Lower lobe of right lung (tissue), 2 donors: ENCODE measurements at regions not wholly inside any gene's neighbourhood (a gene's known extent, or its start where the extent isn't known, plus 50 kb on each side); places are given as distances from the start of the nearest gene placed in this dataset.

Source experiments
- ATAC-seq, 2 donors: fragments of 200-7000 bp; cut with Tn5 transposase; one replicate each; pipeline ENCODE4 v1.9.1; 2020 to 2022; ENCODE audit warnings: mild to moderate bottlenecking in 2 of 2, moderate library complexity in 2 of 2
- DNase-seq: peaks from one replicate; pipeline ENCODE4 v3.0.0-alpha.2; 2020
- H3K27ac ChIP-seq: fragments of 200-600 bp; one replicate; pipeline ENCODE4 v1.8.0; 2022
- H3K27me3 ChIP-seq: fragments of 200-600 bp; one replicate; pipeline ENCODE4 v1.8.0; 2022; ENCODE audit warnings: low read depth
- H3K36me3 ChIP-seq: fragments of 200-600 bp; one replicate; pipeline ENCODE4 v1.8.0; 2022; ENCODE audit warnings: mild to moderate bottlenecking
- H3K4me1 ChIP-seq: fragments of 200-600 bp; one replicate; pipeline ENCODE4 v1.8.0; 2022
- H3K4me3 ChIP-seq: fragments of 200-600 bp; one replicate; pipeline ENCODE4 v1.8.0; 2022; ENCODE audit warnings: mild to moderate bottlenecking
- H3K9me3 ChIP-seq: fragments of 200-600 bp; one replicate; pipeline ENCODE4 v1.8.0; 2022
- CTCF ChIP-seq: fragments of 200-600 bp; IDR thresholded peaks from one replicate; pipeline ENCODE4 v1.8.0; 2022; ENCODE audit warnings: antibody characterized with exemption, mild to moderate bottlenecking
- intact Hi-C: fragments of 100-400 bp; cut with DNase I; formaldehyde crosslinking; loops from one replicate; pipeline ENCODE4 v1.11.0; 2022
- donor health status: DM: no; HTN: yes; CAD: no; lungs with severe emphysema.

GRCh38 chr18:60153376-60153775, 219.2 kb downstream of the MC4R start:
- no peaks in the 10 kb centered on the region for H3K4me1 ChIP-seq
- ATAC-seq, result no peak
- H3K27me3 ChIP-seq, result no peaks in the 10 kb centered on the region
- no peak overlapping the region for H3K27ac ChIP-seq
- no peaks in the 10 kb centered on the region for H3K9me3 ChIP-seq
- no peak for DNase-seq
- H3K36me3 ChIP-seq, result no peaks in the 10 kb centered on the region
- no peak for TF ChIP-seq CTCF
- no peak overlapping the region for H3K4me3 ChIP-seq
- intact Hi-C loops, result no loop called here

DNA sequence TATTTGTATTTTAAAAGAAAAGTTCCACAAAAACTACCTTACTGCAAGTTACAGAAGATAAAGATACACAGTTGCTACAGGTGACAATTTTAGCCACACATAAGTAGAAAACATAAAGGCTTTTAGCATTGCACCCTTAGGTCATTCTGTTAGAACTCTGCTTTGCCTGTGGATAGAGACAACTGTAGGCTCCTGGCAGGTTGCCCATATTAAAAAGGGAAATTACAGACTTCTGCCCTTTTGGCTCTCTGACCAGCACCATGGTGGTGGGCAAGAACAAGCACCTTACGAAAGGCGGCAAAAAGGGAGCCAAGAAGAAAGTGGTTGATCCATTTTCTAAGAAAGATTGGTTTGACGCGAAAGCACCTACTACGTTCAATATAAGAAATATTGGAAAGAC, 223.3 kb downstream of the MC4R start:
- DNase-seq, result no peak
- H3K4me3 ChIP-seq, result no peak overlapping the region
- H3K9me3 ChIP-seq, result no peaks in the 10 kb centered on the region
- TF ChIP-seq CTCF, result no peak
- H3K27me3 ChIP-seq, result no peaks in the 10 kb centered on the region
- no peaks in the 10 kb centered on the region for H3K36me3 ChIP-seq
- intact Hi-C loops, result no loop called here
- no peaks in the 10 kb centered on the region for H3K4me1 ChIP-seq
- ATAC-seq, result no peak
- no peak overlapping the region for H3K27ac ChIP-seq

DNA sequence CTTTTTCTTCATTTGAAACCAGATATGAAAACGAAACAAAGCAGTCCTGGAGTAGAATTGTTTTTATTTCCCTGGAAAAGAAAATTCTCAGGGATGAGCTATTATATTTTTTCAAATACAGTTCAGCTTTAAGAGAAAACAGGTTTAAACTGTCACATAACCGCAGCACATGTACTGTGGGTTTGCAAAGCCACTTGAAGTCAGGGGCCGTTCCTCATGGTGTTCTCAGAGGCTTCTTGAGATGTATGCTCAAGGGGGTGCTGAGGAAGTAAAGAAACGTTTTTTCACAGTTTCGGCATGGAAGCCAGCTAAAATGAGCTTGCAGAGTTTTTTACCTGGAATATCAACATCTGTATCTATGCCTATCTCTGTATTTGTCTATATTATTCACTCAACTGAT, 225.3 kb downstream of the MC4R start:
- Histone ChIP-seq H3K27me3 (no peaks in the 10 kb centered on the region), H3K36me3 (no peaks in the 10 kb centered on the region), H3K27ac (no peak overlapping the region), H3K4me3 (no peak overlapping the region), H3K9me3 (no peaks in the 10 kb centered on the region), H3K4me1 (no peaks in the 10 kb centered on the region)
- peak; percentile 65 to 68 for ATAC-seq
- TF ChIP-seq CTCF, result no peak
- intact Hi-C loops, result no loop called here
- DNase-seq, result no peak

- intact Hi-C loops, result no loop called here
- TF ChIP-seq CTCF, result no peak
- Histone ChIP-seq H3K4me1 (no peaks in the 10 kb centered on the region), H3K27ac (no peak overlapping the region), H3K36me3 (no peaks in the 10 kb centered on the region), H3K9me3 (no peaks in the 10 kb centered on the region), H3K27me3 (no peaks in the 10 kb centered on the region), H3K4me3 (no peak overlapping the region)
- ATAC-seq (peak; percentile 16 to 51), DNase-seq (no peak)
These were observed 226.2 kb downstream of the MC4R start for GRCh38 chr18:60146220-60146960.

- no peaks in the 10 kb centered on the region for H3K27me3 ChIP-seq
- H3K27ac ChIP-seq, result no peak overlapping the region
- H3K4me3 ChIP-seq, result no peak overlapping the region
- no peak for TF ChIP-seq CTCF
- ATAC-seq (peak in 1 of 2 donors; percentile 29), DNase-seq (no peak)
- intact Hi-C loops, result no loop called here
- no peaks in the 10 kb centered on the region for H3K9me3 ChIP-seq
- no peaks in the 10 kb centered on the region for H3K36me3 ChIP-seq
- H3K4me1 ChIP-seq, result no peaks in the 10 kb centered on the region
These were observed 226.8 kb downstream of the MC4R start for GRCh38 chr18:60145776-60146175.
